ENCODE measurements at regions not wholly inside any gene's neighbourhood (a gene's known extent, or its start where the extent isn't known, plus 50 kb on each side); places are given as distances from the start of the nearest gene placed in this dataset.

DNA sequence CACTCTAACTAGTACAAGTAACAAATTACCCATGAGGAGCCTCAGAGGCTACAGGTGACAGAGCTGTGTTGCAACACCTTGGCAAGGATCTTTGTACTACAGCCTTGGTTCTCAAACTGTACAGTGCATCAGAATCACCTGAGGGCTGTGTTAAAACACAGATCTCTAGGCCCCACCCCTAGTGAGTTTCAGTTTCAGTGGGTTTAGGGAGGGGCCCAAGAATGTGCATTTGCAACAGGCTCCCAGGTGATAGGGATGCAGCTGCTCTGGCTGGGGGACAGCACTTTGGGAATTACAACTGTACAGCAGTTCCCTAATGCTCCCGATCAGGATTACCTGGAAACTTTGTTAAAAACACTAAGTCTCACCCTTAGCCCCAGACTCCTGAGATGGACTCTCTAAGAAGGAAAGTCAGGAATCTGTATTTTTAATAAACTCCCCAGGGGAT is 66.1 kb upstream of the NR2F2 start (continued):
- TF ChIP-seq SAP130 (CRISPR knock-in tag; IDR thresholded peaks at IDR 0.05; ENCODE audit: low read depth) (peak; percentile 36; the same call in 1 of the 2 replicates), THYN1 (CRISPR knock-in tag; IDR thresholded peaks at IDR 0.05; ENCODE audit: borderline replicate concordance, low read depth) (no peak), ZNF530 (CRISPR knock-in tag; IDR thresholded peaks at IDR 0.05; ENCODE audit: low read depth) (no peak), GABPA (IDR thresholded peaks at IDR 0.05; ENCODE audit: low read depth, low read length) (no peak), GABPA (CRISPR knock-in tag; IDR thresholded peaks at IDR 0.05; ENCODE audit: low read depth) (no peak), ZNF772 (CRISPR knock-in tag; IDR thresholded peaks at IDR 0.05) (no peak), ZNF564 (CRISPR knock-in tag; IDR thresholded peaks at IDR 0.05) (no peak), ZNF674 (CRISPR knock-in tag; IDR thresholded peaks at IDR 0.05; ENCODE audit: low read depth) (no peak), ZBTB21 (CRISPR knock-in tag; IDR thresholded peaks at IDR 0.05) (no peak), ATF7-NPFF (CRISPR knock-in tag; IDR thresholded peaks at IDR 0.05; ENCODE audit: low read depth) (no peak), KDM5A (IDR thresholded peaks at IDR 0.05; ENCODE audit: borderline replicate concordance, low read length) (no peak), ZNF331 (CRISPR knock-in tag; IDR thresholded peaks at IDR 0.05) (no peak; the same call in 1 of the 2 replicates), BORCS8-MEF2B (CRISPR knock-in tag; IDR thresholded peaks at IDR 0.05) (no peak), ZNF326 (CRISPR knock-in tag; IDR thresholded peaks at IDR 0.05; ENCODE audit: borderline replicate concordance) (no peak), NFATC3 (CRISPR knock-in tag; IDR thresholded peaks at IDR 0.05) (no peak), RFX3 (CRISPR knock-in tag; IDR thresholded peaks at IDR 0.05) (no peak), PHF5A (CRISPR knock-in tag; IDR thresholded peaks at IDR 0.05; ENCODE audit: low read depth, unreplicated experiment) (no peak), TARDBP (CRISPR knock-in tag; IDR thresholded peaks at IDR 0.05) (no peak), CC2D1A (CRISPR knock-in tag; IDR thresholded peaks at IDR 0.05) (no peak), TCF7 (IDR thresholded peaks at IDR 0.05; ENCODE audit: low read depth) (0 out of 2 replicates have a peak, but pooled peaks have one; percentile 16), PLRG1 (conservative IDR thresholded peaks at IDR 0.05) (no peak), ZNF879 (CRISPR knock-in tag; IDR thresholded peaks at IDR 0.05) (no peak), ZNF292 (CRISPR knock-in tag; IDR thresholded peaks at IDR 0.05; ENCODE audit: borderline replicate concordance, low read depth) (peak; percentile 29; the same call in 1 of the 2 replicates), KDM1A (CRISPR knock-in tag; IDR thresholded peaks at IDR 0.05) (no peak), SALL1 (CRISPR knock-in tag; IDR thresholded peaks at IDR 0.05) (no peak), KDM6A (CRISPR knock-in tag; IDR thresholded peaks at IDR 0.05; ENCODE audit: low read depth) (no peak)
- TF ChIP-seq, protein P1, sequence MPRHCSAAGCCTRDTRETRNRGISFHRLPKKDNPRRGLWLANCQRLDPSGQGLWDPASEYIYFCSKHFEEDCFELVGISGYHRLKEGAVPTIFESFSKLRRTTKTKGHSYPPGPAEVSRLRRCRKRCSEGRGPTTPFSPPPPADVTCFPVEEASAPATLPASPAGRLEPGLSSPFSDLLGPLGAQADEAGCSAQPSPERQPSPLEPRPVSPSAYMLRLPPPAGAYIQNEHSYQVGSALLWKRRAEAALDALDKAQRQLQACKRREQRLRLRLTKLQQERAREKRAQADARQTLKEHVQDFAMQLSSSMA (CRISPR knock-in tag; IDR thresholded peaks at IDR 0.05), result no peak
- TF ChIP-seq, protein P2, sequence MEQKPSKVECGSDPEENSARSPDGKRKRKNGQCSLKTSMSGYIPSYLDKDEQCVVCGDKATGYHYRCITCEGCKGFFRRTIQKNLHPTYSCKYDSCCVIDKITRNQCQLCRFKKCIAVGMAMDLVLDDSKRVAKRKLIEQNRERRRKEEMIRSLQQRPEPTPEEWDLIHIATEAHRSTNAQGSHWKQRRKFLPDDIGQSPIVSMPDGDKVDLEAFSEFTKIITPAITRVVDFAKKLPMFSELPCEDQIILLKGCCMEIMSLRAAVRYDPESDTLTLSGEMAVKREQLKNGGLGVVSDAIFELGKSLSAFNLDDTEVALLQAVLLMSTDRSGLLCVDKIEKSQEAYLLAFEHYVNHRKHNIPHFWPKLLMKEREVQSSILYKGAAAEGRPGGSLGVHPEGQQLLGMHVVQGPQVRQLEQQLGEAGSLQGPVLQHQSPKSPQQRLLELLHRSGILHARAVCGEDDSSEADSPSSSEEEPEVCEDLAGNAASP (CRISPR knock-in tag; IDR thresholded peaks at IDR 0.05; ENCODE audit: borderline replicate concordance), result 0 out of 2 replicates have a peak, but pooled peaks have one; percentile 18
- TF ChIP-seq, protein P3, sequence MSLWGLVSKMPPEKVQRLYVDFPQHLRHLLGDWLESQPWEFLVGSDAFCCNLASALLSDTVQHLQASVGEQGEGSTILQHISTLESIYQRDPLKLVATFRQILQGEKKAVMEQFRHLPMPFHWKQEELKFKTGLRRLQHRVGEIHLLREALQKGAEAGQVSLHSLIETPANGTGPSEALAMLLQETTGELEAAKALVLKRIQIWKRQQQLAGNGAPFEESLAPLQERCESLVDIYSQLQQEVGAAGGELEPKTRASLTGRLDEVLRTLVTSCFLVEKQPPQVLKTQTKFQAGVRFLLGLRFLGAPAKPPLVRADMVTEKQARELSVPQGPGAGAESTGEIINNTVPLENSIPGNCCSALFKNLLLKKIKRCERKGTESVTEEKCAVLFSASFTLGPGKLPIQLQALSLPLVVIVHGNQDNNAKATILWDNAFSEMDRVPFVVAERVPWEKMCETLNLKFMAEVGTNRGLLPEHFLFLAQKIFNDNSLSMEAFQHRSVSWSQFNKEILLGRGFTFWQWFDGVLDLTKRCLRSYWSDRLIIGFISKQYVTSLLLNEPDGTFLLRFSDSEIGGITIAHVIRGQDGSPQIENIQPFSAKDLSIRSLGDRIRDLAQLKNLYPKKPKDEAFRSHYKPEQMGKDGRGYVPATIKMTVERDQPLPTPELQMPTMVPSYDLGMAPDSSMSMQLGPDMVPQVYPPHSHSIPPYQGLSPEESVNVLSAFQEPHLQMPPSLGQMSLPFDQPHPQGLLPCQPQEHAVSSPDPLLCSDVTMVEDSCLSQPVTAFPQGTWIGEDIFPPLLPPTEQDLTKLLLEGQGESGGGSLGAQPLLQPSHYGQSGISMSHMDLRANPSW (CRISPR knock-in tag; IDR thresholded peaks at IDR 0.05; ENCODE audit: borderline replicate concordance), result 0 out of 2 replicates have a peak, but pooled peaks have one; percentile 46
- TF ChIP-seq, protein P4, sequence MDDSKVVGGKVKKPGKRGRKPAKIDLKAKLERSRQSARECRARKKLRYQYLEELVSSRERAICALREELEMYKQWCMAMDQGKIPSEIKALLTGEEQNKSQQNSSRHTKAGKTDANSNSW (CRISPR knock-in tag; IDR thresholded peaks at IDR 0.05; ENCODE audit: borderline replicate concordance), result no peak
